BE2C (cell line): ENCODE measurements at regions not wholly inside any gene's neighbourhood (a gene's known extent, or its start where the extent isn't known, plus 50 kb on each side); places are given as distances from the start of the nearest gene placed in this dataset.

Experiments
- DNase-seq: peaks from one replicate; pipeline ENCODE4 v3.0.0-alpha.2; 2020
- H3K27me3 ChIP-seq: fragments of 250-450 bp; sonication (Bioruptor Pico); 2 replicates; pipeline ENCODE4 v1.5.1; 2020; ENCODE audit warnings: mild to moderate bottlenecking
- H3K36me3 ChIP-seq: fragments of 250-450 bp; sonication (Bioruptor Pico); 2 replicates; pipeline ENCODE4 v1.5.1; 2020; ENCODE audit warnings: mild to moderate bottlenecking
- H3K4me1 ChIP-seq: fragments of 250-450 bp; sonication (Bioruptor Pico); 2 replicates; pipeline ENCODE4 v1.5.1; 2020
- H3K4me3 ChIP-seq: 2 replicates; pipeline ENCODE4 v1.5.1; 2011; ENCODE audit warnings: low read depth, low read length
- H3K9me3 ChIP-seq: fragments of 250-450 bp; sonication (Bioruptor Pico); 2 replicates; pipeline ENCODE4 v1.5.1; 2020
- CTCF ChIP-seq: IDR thresholded peaks from 2 replicates; pipeline ENCODE4 v1.5.1; 2012; ENCODE audit warnings: mild to moderate bottlenecking, low read depth, low read length

- Histone ChIP-seq H3K4me3 (no peak overlapping the region), H3K36me3 (no peaks in the 10 kb centered on the region), H3K27me3 (no peaks in the 10 kb centered on the region), H3K9me3 (no peaks in the 10 kb centered on the region), H3K4me1 (no peaks in the 10 kb centered on the region)
- no peak for DNase-seq
- no peak for TF ChIP-seq CTCF
Measured at GRCh38 chr17:14557480-14557879, 256.6 kb downstream of the HS3ST3B1 start.

- TF ChIP-seq CTCF = no peak
Measured at GRCh38 chr17:14553847-14554246, 253.0 kb downstream of the HS3ST3B1 start.

GRCh38 chr17:14552306-14552705 is 251.4 kb downstream of the HS3ST3B1 start:
- no peaks in the 10 kb centered on the region for H3K4me1 ChIP-seq
- DNase-seq = no peak
- H3K4me3 ChIP-seq = no peak overlapping the region
- TF ChIP-seq CTCF = no peak
- no peaks in the 10 kb centered on the region for H3K27me3 ChIP-seq
- H3K36me3 ChIP-seq = no peaks in the 10 kb centered on the region
- H3K9me3 ChIP-seq = no peaks in the 10 kb centered on the region

More at GRCh38 chr17:14553847-14554246, 253.0 kb downstream of the HS3ST3B1 start:
- no peaks in the 10 kb centered on the region for H3K27me3 ChIP-seq
- H3K36me3 ChIP-seq = no peaks in the 10 kb centered on the region
- DNase-seq = no peak
- no peaks in the 10 kb centered on the region for H3K4me1 ChIP-seq
- no peaks in the 10 kb centered on the region for H3K9me3 ChIP-seq
- no peak overlapping the region for H3K4me3 ChIP-seq

GRCh38 chr17:14547556-14547955 is 246.7 kb downstream of the HS3ST3B1 start:
- Histone ChIP-seq H3K4me3 (no peak overlapping the region), H3K27me3 (no peaks in the 10 kb centered on the region), H3K36me3 (no peaks in the 10 kb centered on the region), H3K4me1 (no peaks in the 10 kb centered on the region), H3K9me3 (no peaks in the 10 kb centered on the region)
- no peak for DNase-seq
- no peak for TF ChIP-seq CTCF

GRCh38 chr17:14547016-14547415 is 246.1 kb downstream of the HS3ST3B1 start:
- no peaks in the 10 kb centered on the region for H3K36me3 ChIP-seq
- DNase-seq = no peak
- no peaks in the 10 kb centered on the region for H3K4me1 ChIP-seq
- no peaks in the 10 kb centered on the region for H3K9me3 ChIP-seq
- no peak for TF ChIP-seq CTCF
- no peaks in the 10 kb centered on the region for H3K27me3 ChIP-seq
- H3K4me3 ChIP-seq = no peak overlapping the region

GRCh38 chr17:14545156-14545906 is 244.4 kb downstream of the HS3ST3B1 start:
- H3K4me1 ChIP-seq = no peaks in the 10 kb centered on the region
- no peak overlapping the region for H3K4me3 ChIP-seq
- no peaks in the 10 kb centered on the region for H3K36me3 ChIP-seq
- H3K9me3 ChIP-seq = no peaks in the 10 kb centered on the region
- DNase-seq = no peak
- no peak for TF ChIP-seq CTCF
- no peaks in the 10 kb centered on the region for H3K27me3 ChIP-seq
